ENCODE measurements at regions not wholly inside any gene's neighbourhood (a gene's known extent, or its start where the extent isn't known, plus 50 kb on each side); places are given as distances from the start of the nearest gene placed in this dataset.

- DNase-seq (ENCODE audit: low spot score) (no peak), ATAC-seq (ENCODE audit: low FRiP score) (no peak)
- TF ChIP-seq, protein P1, sequence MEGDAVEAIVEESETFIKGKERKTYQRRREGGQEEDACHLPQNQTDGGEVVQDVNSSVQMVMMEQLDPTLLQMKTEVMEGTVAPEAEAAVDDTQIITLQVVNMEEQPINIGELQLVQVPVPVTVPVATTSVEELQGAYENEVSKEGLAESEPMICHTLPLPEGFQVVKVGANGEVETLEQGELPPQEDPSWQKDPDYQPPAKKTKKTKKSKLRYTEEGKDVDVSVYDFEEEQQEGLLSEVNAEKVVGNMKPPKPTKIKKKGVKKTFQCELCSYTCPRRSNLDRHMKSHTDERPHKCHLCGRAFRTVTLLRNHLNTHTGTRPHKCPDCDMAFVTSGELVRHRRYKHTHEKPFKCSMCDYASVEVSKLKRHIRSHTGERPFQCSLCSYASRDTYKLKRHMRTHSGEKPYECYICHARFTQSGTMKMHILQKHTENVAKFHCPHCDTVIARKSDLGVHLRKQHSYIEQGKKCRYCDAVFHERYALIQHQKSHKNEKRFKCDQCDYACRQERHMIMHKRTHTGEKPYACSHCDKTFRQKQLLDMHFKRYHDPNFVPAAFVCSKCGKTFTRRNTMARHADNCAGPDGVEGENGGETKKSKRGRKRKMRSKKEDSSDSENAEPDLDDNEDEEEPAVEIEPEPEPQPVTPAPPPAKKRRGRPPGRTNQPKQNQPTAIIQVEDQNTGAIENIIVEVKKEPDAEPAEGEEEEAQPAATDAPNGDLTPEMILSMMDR (IDR thresholded peaks at IDR 0.05), result no peak
These were observed 261.9 kb upstream of the SALL3 start for GRCh38 chr18:78717766-78718150.

DNA sequence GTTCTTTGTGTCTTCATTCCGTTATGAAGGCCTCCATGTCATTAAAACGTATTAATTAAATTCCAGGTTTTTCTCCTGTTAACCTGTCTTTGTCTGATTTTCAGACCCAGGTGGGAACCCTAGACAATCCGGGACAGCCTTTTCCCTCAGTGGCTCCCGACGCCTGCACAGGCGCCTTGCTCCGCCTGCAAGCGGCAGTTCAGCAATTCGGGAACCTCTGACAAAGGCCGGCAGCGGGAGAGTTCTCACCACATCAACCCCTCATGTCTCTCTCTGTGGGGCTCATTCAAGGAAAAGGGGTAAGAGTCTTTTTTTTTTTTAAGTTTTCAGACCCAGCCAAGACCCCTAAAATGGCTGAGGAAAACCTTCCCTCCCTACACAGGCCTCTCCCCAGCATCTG is 259.8 kb upstream of the SALL3 start:
- ATAC-seq (ENCODE audit: low FRiP score) (no peak), DNase-seq (ENCODE audit: low spot score) (no peak)
- TF ChIP-seq, protein P1 (IDR thresholded peaks at IDR 0.05), result no peak

- TF ChIP-seq, protein P1 (IDR thresholded peaks at IDR 0.05), result no peak
- DNase-seq (ENCODE audit: low spot score), result no peak
- no peak for ATAC-seq (ENCODE audit: low FRiP score)
These were observed 259.0 kb upstream of the SALL3 start for GRCh38 chr18:78720456-78721237.

DNA sequence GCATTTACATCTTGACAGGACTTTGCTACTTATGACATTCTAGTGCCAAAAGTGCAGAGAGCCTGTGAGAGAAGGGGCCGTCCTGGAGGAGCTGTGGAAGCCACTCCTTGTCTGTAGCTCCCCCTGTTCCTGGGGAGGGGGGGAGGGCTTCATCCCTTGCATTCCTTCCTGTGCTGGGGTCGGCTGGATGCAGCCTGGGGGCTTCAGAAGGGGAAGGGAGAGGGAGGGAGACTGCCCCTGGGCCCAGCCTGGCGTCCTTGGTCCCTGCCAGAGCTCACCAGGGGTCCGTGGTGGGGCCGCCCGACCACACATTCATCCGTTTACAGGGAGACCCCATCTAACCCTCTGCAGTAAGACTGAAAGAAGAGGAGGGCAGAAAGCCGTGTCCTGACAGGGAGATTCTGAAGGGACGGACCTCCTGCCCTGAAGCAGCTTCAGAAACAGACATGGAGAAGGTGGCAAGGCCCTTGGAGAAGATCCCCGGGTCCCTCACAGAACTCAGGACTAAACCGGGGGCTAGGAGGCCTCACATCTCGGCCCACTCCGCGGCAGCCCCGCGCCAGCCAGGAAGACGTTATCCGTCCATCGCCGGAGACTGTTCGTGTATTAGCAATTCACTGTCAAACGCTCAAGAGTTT is 258.3 kb upstream of the SALL3 start:
- TF ChIP-seq, protein P1 (IDR thresholded peaks at IDR 0.05), result no peak
- ATAC-seq (ENCODE audit: low FRiP score), result no peak
- no peak for DNase-seq (ENCODE audit: low spot score)

GRCh38 chr18:78721981-78722380 is 257.6 kb upstream of the SALL3 start:
- TF ChIP-seq, protein P1 (IDR thresholded peaks at IDR 0.05), result no peak
- DNase-seq (ENCODE audit: low spot score) (no peak), ATAC-seq (ENCODE audit: low FRiP score) (no peak)

- ATAC-seq (ENCODE audit: low FRiP score) (no peak), DNase-seq (ENCODE audit: low spot score) (no peak)
- TF ChIP-seq, protein P1 (IDR thresholded peaks at IDR 0.05), result no peak
These were observed 257.2 kb upstream of the SALL3 start for GRCh38 chr18:78722386-78722785.

Data from omental fat pad (tissue), 3 donors.